SK-N-SH treated with all-trans-retinoic acid at 6 μM for 48 hours (cell line): ENCODE measurements at regions not wholly inside any gene's neighbourhood (a gene's known extent, or its start where the extent isn't known, plus 50 kb on each side); places are given as distances from the start of the nearest gene placed in this dataset.

Experiments
- ATAC-seq: fragments of 200-7000 bp; cut with Tn5 transposase; 3 replicates; pipeline ENCODE4 v1.9.1; 2020; ENCODE audit warnings: mild to moderate bottlenecking, moderate library complexity
- ARNTL ChIP-seq: fragments of 450-650 bp; formaldehyde crosslinking; IDR thresholded peaks from 2 replicates; pipeline ENCODE4 v1.5.0; 2020; ENCODE audit warnings: low read depth, mild to moderate bottlenecking, moderate library complexity, borderline replicate concordance
- BACH2 ChIP-seq: fragments of 250-450 bp; sonication (Bioruptor Pico); IDR thresholded peaks from 2 replicates; pipeline ENCODE4 v1.9.0; 2021; ENCODE audit warnings: mild to moderate bottlenecking, borderline replicate concordance
- CSDC2 ChIP-seq: fragments of 250-450 bp; sonication (Bioruptor Pico); IDR thresholded peaks from 2 replicates; pipeline ENCODE4 v1.5.0; 2020; ENCODE audit warnings: mild to moderate bottlenecking, moderate library complexity
- ESRRG ChIP-seq: fragments of 250-450 bp; sonication (Bioruptor Pico); IDR thresholded peaks from 2 replicates; pipeline ENCODE4 v1.6.1; 2021; ENCODE audit warnings: mild to moderate bottlenecking
- GLIS3 ChIP-seq: fragments of 250-450 bp; sonication (Bioruptor Pico); IDR thresholded peaks from 2 replicates; pipeline ENCODE4 v1.5.0; 2020; ENCODE audit warnings: mild to moderate bottlenecking, moderate library complexity
- OSR1 ChIP-seq: fragments of 250-450 bp; sonication (Bioruptor Pico); IDR thresholded peaks from 2 replicates; pipeline ENCODE4 v1.8.0; 2022; ENCODE audit warnings: moderate library complexity, mild to moderate bottlenecking, inconsistent platforms
- PPARA ChIP-seq: fragments of 250-450 bp; sonication (Bioruptor Pico); IDR thresholded peaks from 2 replicates; pipeline ENCODE4 v1.5.0; 2020; ENCODE audit warnings: mild to moderate bottlenecking, borderline replicate concordance
- RARB ChIP-seq: fragments of 250-450 bp; sonication (Bioruptor Pico); IDR thresholded peaks from 2 replicates; pipeline ENCODE4 v1.8.0; 2021; ENCODE audit warnings: mild to moderate bottlenecking, moderate library complexity
- SNAI2 ChIP-seq: fragments of 250-450 bp; sonication (Bioruptor Pico); IDR thresholded peaks from 2 replicates; pipeline ENCODE4 v1.5.0; 2020; ENCODE audit warnings: mild to moderate bottlenecking, moderate library complexity
- TOX ChIP-seq: fragments of 250-450 bp; sonication (Bioruptor Pico); IDR thresholded peaks from 2 replicates; pipeline ENCODE4 v1.8.0; 2021; ENCODE audit warnings: mild to moderate bottlenecking, moderate library complexity, borderline replicate concordance
- ZC3H10 ChIP-seq: fragments of 250-450 bp; sonication (Bioruptor Pico); IDR thresholded peaks from 2 replicates; pipeline ENCODE4 v1.5.1; 2021; ENCODE audit warnings: mild to moderate bottlenecking, moderate library complexity
- ZFP3 ChIP-seq: fragments of 250-450 bp; sonication (Bioruptor Pico); IDR thresholded peaks from 2 replicates; pipeline ENCODE4 v1.5.0; 2020; ENCODE audit warnings: mild to moderate bottlenecking, moderate library complexity
- ZFP30 ChIP-seq: fragments of 450-650 bp; formaldehyde crosslinking; IDR thresholded peaks from 2 replicates; pipeline ENCODE4 v1.5.0; 2022; ENCODE audit warnings: mild to moderate bottlenecking, moderate library complexity
- ZNF565 ChIP-seq: fragments of 450-650 bp; formaldehyde crosslinking; conservative IDR thresholded peaks from 2 replicates; pipeline ENCODE4 v1.5.0; 2020; ENCODE audit warnings: low read depth, mild to moderate bottlenecking, moderate library complexity
- ZNF70 ChIP-seq: fragments of 450-650 bp; formaldehyde crosslinking; IDR thresholded peaks from 2 replicates; pipeline ENCODE4 v1.5.0; 2020; ENCODE audit warnings: mild to moderate bottlenecking, moderate library complexity
- ZNF8 ChIP-seq: fragments of 450-650 bp; formaldehyde crosslinking; IDR thresholded peaks from 2 replicates; pipeline ENCODE4 v1.5.0; 2020; ENCODE audit warnings: mild to moderate bottlenecking, moderate library complexity
- TF ChIP-seq, protein P1 (sequence below): fragments of 250-450 bp; sonication (Bioruptor Pico); IDR thresholded peaks from 2 replicates; pipeline ENCODE4 v1.5.1; 2020; ENCODE audit warnings: low read depth, mild to moderate bottlenecking, moderate library complexity
- TF ChIP-seq, protein P2 (sequence below): fragments of 250-450 bp; sonication (Bioruptor Pico); IDR thresholded peaks from 2 replicates; pipeline ENCODE4 v1.5.1; 2021; ENCODE audit warnings: mild to moderate bottlenecking, moderate library complexity
- TF ChIP-seq, protein P3 (sequence below): fragments of 250-450 bp; sonication (Bioruptor Pico); IDR thresholded peaks from 2 replicates; pipeline ENCODE4 v1.8.0; 2021; ENCODE audit warnings: low read depth, mild to moderate bottlenecking, moderate library complexity, borderline replicate concordance
- TF ChIP-seq, protein P4 (sequence below): fragments of 250-450 bp; sonication (Bioruptor Pico); IDR thresholded peaks from 2 replicates; pipeline ENCODE4 v1.5.0; 2020; ENCODE audit warnings: mild to moderate bottlenecking, moderate library complexity

DNA sequence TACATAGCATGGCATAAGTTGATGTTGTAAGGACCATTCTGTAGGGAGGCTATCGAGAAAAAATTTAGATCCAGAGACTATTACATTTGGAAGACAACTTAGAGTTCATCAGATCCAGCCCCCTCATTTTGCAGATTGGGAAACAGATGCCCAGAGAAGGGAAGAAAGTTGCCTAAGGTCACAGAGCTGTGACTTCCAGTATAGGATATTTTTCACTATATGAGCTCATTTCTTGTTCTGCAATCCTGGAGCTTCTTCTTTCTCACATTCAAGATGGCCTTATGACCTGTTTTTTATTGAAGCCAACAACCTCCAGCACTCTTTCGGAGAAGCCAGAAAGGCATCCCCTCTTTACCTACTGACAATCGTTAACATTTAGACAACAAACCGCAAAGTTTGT, 421.8 kb upstream of the PLXNA2 start:
- ATAC-seq: no peak
- TF ChIP-seq, protein P1, sequence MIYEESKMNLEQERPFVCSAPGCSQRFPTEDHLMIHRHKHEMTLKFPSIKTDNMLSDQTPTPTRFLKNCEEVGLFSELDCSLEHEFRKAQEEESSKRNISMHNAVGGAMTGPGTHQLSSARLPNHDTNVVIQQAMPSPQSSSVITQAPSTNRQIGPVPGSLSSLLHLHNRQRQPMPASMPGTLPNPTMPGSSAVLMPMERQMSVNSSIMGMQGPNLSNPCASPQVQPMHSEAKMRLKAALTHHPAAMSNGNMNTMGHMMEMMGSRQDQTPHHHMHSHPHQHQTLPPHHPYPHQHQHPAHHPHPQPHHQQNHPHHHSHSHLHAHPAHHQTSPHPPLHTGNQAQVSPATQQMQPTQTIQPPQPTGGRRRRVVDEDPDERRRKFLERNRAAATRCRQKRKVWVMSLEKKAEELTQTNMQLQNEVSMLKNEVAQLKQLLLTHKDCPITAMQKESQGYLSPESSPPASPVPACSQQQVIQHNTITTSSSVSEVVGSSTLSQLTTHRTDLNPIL: no peak
- TF ChIP-seq SNAI2 (no peak), ZNF8 (CRISPR knock-in tag) (no peak), ZC3H10 (no peak), OSR1 (no peak), ESRRG (CRISPR knock-in tag) (no peak), ZNF565 (CRISPR knock-in tag) (no peak), PPARA (CRISPR knock-in tag) (no peak), TOX (CRISPR knock-in tag) (no peak), GLIS3 (CRISPR knock-in tag) (no peak)
- TF ChIP-seq, protein P2, sequence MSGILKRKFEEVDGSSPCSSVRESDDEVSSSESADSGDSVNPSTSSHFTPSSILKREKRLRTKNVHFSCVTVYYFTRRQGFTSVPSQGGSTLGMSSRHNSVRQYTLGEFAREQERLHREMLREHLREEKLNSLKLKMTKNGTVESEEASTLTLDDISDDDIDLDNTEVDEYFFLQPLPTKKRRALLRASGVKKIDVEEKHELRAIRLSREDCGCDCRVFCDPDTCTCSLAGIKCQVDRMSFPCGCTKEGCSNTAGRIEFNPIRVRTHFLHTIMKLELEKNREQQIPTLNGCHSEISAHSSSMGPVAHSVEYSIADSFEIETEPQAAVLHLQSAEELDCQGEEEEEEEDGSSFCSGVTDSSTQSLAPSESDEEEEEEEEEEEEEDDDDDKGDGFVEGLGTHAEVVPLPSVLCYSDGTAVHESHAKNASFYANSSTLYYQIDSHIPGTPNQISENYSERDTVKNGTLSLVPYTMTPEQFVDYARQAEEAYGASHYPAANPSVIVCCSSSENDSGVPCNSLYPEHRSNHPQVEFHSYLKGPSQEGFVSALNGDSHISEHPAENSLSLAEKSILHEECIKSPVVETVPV (CRISPR knock-in tag): no peak
- TF ChIP-seq, protein P3, sequence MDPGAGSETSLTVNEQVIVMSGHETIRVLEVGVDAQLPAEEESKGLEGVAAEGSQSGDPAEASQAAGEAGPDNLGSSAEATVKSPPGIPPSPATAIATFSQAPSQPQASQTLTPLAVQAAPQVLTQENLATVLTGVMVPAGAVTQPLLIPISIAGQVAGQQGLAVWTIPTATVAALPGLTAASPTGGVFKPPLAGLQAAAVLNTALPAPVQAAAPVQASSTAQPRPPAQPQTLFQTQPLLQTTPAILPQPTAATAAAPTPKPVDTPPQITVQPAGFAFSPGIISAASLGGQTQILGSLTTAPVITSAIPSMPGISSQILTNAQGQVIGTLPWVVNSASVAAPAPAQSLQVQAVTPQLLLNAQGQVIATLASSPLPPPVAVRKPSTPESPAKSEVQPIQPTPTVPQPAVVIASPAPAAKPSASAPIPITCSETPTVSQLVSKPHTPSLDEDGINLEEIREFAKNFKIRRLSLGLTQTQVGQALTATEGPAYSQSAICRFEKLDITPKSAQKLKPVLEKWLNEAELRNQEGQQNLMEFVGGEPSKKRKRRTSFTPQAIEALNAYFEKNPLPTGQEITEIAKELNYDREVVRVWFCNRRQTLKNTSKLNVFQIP: no peak
- TF ChIP-seq, protein P4, sequence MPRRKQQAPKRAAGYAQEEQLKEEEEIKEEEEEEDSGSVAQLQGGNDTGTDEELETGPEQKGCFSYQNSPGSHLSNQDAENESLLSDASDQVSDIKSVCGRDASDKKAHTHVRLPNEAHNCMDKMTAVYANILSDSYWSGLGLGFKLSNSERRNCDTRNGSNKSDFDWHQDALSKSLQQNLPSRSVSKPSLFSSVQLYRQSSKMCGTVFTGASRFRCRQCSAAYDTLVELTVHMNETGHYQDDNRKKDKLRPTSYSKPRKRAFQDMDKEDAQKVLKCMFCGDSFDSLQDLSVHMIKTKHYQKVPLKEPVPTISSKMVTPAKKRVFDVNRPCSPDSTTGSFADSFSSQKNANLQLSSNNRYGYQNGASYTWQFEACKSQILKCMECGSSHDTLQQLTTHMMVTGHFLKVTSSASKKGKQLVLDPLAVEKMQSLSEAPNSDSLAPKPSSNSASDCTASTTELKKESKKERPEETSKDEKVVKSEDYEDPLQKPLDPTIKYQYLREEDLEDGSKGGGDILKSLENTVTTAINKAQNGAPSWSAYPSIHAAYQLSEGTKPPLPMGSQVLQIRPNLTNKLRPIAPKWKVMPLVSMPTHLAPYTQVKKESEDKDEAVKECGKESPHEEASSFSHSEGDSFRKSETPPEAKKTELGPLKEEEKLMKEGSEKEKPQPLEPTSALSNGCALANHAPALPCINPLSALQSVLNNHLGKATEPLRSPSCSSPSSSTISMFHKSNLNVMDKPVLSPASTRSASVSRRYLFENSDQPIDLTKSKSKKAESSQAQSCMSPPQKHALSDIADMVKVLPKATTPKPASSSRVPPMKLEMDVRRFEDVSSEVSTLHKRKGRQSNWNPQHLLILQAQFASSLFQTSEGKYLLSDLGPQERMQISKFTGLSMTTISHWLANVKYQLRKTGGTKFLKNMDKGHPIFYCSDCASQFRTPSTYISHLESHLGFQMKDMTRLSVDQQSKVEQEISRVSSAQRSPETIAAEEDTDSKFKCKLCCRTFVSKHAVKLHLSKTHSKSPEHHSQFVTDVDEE (CRISPR knock-in tag): no peak

DNA sequence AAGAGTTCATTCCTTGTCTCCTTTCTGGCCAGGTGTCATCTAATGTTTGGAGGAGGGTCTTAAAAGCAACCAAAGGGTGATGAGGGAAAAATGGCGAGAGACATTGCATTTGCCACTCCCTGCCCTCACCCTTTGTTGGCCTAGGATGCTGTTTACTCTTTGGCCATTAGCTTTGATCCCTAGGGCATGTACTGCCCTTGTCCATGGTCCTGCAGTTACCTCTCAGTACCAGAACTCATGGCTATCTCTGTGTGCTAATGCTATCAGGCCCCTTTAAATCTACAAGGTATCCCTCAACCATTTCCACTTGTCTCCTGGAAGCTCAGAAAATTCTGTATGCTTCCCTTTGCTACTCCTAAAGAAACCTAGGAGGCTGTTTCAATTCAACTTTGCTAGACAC, 424.8 kb upstream of the PLXNA2 start:
- TF ChIP-seq ZNF565 (CRISPR knock-in tag) (no peak), ZNF8 (CRISPR knock-in tag) (no peak), ZFP3 (CRISPR knock-in tag) (no peak), ZNF70 (CRISPR knock-in tag) (no peak), ESRRG (CRISPR knock-in tag) (no peak), CSDC2 (CRISPR knock-in tag) (no peak), RARB (CRISPR knock-in tag) (no peak), ARNTL (CRISPR knock-in tag) (no peak), BACH2 (CRISPR knock-in tag) (no peak), ZFP30 (CRISPR knock-in tag) (no peak)
- TF ChIP-seq, protein P4 (CRISPR knock-in tag): no peak
- TF ChIP-seq, protein P2 (CRISPR knock-in tag): no peak
- TF ChIP-seq, protein P1: no peak

More for the DNA sequence above, 424.8 kb upstream of the PLXNA2 start:
- peak; percentile 80 for ATAC-seq
